ENCODE measurements at regions not wholly inside any gene's neighbourhood (a gene's known extent, or its start where the extent isn't known, plus 50 kb on each side); places are given as distances from the start of the nearest gene placed in this dataset.

GRCh38 chr10:114762811-114763210 lies 58.8 kb upstream of the FHIP2A start:
- Histone ChIP-seq H3K9me3 (no peaks in the 10 kb centered on the region), H3K4me1 (peaks cover 0 to 48% of the 10 kb centered on the region in 2 donors), H3K36me3 (no peaks in the 10 kb centered on the region), H3K27ac (no peak overlapping the region), H3K27me3 (no peaks in the 10 kb centered on the region), H3K4me3 (no peak overlapping the region)
- TF ChIP-seq CTCF (IDR thresholded peaks at IDR 0.05) = no peak
- no peak for DNase-seq (ENCODE audit: low spot score)

- TF ChIP-seq CTCF (IDR thresholded peaks at IDR 0.05) = no peak
- Histone ChIP-seq H3K9me3 (no peaks in the 10 kb centered on the region), H3K27ac (peak overlapping the region in 1 of 2 donors; percentile 21), H3K4me3 (no peak overlapping the region), H3K27me3 (no peaks in the 10 kb centered on the region), H3K4me1 (peaks cover 0 to 35% of the 10 kb centered on the region in 2 donors), H3K36me3 (no peaks in the 10 kb centered on the region)
- no peak for DNase-seq (ENCODE audit: low spot score)
Measured at GRCh38 chr10:114764656-114765055, 56.9 kb upstream of the FHIP2A start.

GRCh38 chr10:114766470-114766869 lies 55.1 kb upstream of the FHIP2A start:
- Histone ChIP-seq H3K4me1 (peaks cover 0 to 19% of the 10 kb centered on the region in 2 donors), H3K27ac (peak overlapping the region; percentile 88 to 93), H3K4me3 (peak overlapping the region; percentile 74 to 87)

DNA sequence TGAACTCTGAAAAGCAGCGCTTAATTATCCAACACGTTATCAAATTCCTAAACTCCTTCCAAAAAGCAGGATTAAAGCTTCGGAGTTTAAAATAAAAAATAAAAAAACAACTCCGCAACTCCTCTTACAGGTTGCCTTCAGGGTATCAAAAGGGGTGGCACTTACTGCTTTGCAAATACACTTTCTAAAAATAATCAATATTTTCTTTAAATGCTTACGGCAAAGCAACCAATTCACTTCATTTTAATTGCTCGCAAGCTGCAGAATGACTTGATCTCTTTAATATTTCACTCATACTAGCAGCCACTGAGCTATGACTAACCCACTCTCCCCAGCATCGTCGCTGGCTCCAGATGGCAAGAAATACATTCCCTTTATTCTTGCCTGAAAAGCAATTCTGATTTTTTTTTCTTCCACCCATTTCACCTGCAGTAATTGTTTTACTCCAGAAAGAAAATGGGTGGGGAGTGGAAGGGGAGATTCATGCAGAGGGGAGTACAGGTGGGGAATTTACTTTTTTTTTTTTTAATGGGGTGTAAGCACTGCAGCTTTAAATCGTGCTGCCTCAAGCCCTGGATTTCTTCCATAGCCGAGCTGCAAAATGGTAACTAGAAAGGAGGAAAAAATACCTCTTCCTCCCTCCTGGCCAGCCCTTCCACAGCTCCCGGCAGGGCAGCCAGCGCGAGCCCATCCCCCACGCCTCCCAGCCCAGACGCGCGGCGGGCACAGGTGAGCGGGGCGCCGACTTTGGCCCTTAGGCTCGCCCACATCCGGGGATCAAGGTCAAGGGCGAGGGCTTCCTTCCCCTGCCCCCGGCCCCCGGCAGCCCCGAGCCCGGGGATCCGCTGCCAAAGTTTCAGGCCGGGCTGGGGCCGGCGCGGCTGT lies 54.2 kb upstream of the FHIP2A start:
- Histone ChIP-seq H3K4me1 (peaks cover 0 to 17% of the 10 kb centered on the region in 2 donors), H3K27me3 (no peaks in the 10 kb centered on the region), H3K36me3 (no peaks in the 10 kb centered on the region), H3K4me3 (peak overlapping the region; percentile 74 to 87), H3K27ac (peak overlapping the region; percentile 88 to 93), H3K9me3 (no peaks in the 10 kb centered on the region)
- DNase-seq (ENCODE audit: low spot score) = no peak
- TF ChIP-seq CTCF (IDR thresholded peaks at IDR 0.05) = no peak

More at GRCh38 chr10:114766470-114766869, 55.1 kb upstream of the FHIP2A start:
- TF ChIP-seq CTCF (IDR thresholded peaks at IDR 0.05) = no peak
- Histone ChIP-seq H3K27me3 (no peaks in the 10 kb centered on the region), H3K36me3 (no peaks in the 10 kb centered on the region), H3K9me3 (no peaks in the 10 kb centered on the region)
- no peak for DNase-seq (ENCODE audit: low spot score)

- Histone ChIP-seq H3K27ac (peak overlapping the region; percentile 88 to 93), H3K36me3 (no peaks in the 10 kb centered on the region), H3K27me3 (no peaks in the 10 kb centered on the region), H3K4me3 (peak overlapping the region; percentile 74 to 87), H3K4me1 (peaks cover 0 to 17% of the 10 kb centered on the region in 2 donors), H3K9me3 (no peaks in the 10 kb centered on the region)
- no peak for TF ChIP-seq CTCF (IDR thresholded peaks at IDR 0.05)
- DNase-seq (ENCODE audit: low spot score) = no peak
Measured at GRCh38 chr10:114767986-114768821, 53.4 kb upstream of the FHIP2A start.

Measured in right atrium auricular region (tissue), 2 donors.